ENCODE measurements at regions not wholly inside any gene's neighbourhood (a gene's known extent, or its start where the extent isn't known, plus 50 kb on each side); places are given as distances from the start of the nearest gene placed in this dataset.

GRCh38 chr7:42739638-42740037 lies 172.2 kb downstream of the C7orf25 start:
- TF ChIP-seq TCF12 (IDR thresholded peaks at IDR 0.05; ENCODE audit: low read depth, low read length) (no peak), CEBPB (IDR thresholded peaks at IDR 0.05; ENCODE audit: low read depth, low read length) (no peak), CTCF (IDR thresholded peaks at IDR 0.05; ENCODE audit: control extremely low read depth in 1 of 3, insufficient read depth in 1 of 3, low read depth in 1 of 3, low read length in 3 of 3) (no peak), RXRA (IDR thresholded peaks at IDR 0.05; ENCODE audit: insufficient read depth, low read depth, low read length) (no peak), POLR2A (IDR thresholded peaks at IDR 0.05; ENCODE audit: control extremely low read depth in 1 of 2, low read depth in 2 of 2, low read length in 2 of 2) (no peak), RAD21 (IDR thresholded peaks at IDR 0.05 in 1 of 2, conservative IDR thresholded peaks at IDR 0.05 in 1 of 2; ENCODE audit: low read depth in 2 of 2, low read length in 2 of 2) (no peak), MAFK (IDR thresholded peaks at IDR 0.05; ENCODE audit: low read depth, low read length) (no peak)

Measured in H1 (cell line).